Retina (tissue), 1 donor: ENCODE measurements at regions not wholly inside any gene's neighbourhood (a gene's known extent, or its start where the extent isn't known, plus 50 kb on each side); places are given as distances from the start of the nearest gene placed in this dataset.

ENCODE experiments used
- DNase-seq: peaks from one replicate; pipeline ENCODE4 v3.0.0-alpha.2; 2016

DNA sequence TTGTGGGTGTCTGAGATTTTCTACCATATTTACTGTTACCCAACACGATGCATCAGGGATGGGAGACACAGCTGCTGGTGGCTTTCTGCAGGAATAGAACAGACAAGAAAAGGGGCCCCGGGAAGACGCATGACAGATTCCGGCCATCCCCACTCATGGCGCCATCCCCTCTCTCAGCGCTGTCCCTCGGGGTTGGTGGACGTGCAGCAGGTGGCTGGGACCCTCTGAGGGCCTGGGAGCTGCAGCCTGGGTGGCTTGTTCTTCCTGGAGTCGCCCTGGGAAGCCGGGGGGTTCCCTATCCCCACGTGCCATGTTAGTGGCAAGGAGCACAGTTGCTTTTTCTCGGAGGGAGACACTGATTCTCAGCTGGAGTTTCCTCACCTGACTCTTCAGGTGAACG is 1123.3 kb downstream of the BRD1 start:
- no peak for DNase-seq

DNA sequence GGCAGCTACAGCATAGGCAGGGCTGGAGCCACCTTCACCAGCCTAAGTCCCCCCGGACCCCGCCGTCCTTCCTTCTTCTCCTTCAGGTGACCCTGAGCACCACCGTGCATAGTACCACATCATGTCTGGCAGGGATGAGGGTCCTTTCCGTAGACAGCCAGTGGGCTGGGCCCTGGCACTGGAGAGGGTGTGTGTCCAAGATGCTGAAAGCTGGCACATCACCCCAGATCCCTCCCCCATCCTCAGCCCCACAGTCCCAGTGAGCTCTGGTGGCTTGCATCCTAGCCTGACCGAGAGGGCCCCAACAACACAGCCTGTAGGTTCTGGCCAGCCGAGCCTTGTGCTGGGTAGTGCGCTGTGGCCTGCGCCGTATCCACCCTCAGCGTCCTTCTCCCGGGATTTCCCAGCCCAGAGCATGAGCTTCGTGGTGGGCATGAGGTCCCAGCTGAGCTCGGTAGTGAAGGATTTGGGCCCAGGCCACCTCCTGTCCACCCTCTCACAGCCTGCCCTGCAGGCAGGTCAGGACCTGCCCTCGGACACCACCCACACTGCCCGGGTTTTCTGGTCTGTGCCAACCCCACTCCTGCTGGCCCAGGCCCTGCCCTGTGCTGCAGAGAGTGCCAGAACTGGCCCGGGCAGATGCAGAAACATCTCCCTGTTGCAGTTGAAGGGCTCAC is 1124.3 kb downstream of the BRD1 start:
- no peak for DNase-seq

DNA sequence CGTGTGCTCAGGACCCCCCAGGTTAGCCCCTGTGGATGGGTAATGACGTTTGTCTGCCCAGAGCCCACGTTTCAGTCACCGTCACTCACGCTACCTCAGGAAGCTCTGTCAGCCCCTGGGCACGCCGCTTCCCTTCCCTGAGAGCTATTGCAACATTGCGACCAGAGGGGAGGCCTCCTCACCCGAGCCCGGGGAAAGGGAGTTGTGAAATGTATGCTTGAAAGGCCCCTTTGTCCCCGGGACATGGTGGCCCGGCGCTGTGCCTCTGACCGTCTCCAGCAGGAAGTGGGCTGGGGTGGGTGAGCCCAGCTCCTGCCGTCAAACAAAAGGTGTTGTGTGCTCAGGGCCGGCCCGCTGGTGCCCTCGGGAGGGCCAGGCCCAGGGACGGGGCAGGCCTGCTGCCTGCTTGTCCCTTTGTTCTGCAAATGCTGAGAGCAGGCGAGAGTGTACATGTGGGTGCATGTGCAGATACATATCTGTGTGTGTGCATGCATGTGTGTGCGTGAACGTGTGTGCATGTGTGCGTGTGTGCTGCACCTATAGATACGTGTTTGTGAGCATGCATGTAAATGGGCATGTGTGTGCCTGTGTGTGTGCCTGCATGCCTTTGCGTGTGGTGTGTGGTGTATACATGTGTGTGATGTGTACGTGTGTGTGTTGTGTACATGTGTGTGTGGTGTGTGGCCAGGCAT is 1125.0 kb downstream of the BRD1 start:
- DNase-seq, result peak; percentile 74

DNA sequence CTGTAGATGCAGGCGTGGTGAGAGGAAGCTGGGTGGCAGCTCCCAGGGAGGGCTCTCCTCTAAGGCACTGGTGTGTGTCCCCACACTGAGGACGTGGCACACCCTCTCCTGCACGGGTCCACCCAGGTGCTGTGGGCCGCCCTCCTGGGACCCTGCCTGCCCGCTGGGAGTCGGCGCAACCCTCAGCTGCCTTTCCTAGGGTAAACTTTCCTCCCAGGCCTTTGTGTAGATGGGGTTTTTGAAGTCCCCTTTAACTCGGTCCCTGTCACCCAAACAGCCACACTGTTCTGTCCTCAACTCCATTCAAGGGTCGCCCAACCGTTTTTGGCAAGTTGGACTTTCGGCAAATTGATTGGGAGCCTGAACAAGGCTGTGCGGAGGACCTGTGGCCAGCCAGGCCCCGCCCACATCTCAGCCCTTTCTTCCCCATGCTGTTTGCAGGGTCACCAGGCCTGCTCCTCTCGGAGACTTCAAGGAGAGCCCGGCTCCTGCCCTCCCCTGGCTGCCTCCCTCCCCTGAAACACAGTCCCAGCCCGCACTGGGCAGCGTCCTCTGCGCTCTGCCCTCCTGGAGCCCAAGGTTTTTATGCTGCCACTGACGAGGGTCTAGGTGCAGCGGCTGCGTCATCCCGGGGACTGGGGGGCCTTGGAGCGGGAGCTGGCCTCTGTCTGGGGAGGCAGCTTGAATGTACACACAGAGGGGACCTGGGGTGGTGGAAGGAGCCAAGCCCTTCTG is 1126.2 kb downstream of the BRD1 start:
- DNase-seq, result no peak

DNA sequence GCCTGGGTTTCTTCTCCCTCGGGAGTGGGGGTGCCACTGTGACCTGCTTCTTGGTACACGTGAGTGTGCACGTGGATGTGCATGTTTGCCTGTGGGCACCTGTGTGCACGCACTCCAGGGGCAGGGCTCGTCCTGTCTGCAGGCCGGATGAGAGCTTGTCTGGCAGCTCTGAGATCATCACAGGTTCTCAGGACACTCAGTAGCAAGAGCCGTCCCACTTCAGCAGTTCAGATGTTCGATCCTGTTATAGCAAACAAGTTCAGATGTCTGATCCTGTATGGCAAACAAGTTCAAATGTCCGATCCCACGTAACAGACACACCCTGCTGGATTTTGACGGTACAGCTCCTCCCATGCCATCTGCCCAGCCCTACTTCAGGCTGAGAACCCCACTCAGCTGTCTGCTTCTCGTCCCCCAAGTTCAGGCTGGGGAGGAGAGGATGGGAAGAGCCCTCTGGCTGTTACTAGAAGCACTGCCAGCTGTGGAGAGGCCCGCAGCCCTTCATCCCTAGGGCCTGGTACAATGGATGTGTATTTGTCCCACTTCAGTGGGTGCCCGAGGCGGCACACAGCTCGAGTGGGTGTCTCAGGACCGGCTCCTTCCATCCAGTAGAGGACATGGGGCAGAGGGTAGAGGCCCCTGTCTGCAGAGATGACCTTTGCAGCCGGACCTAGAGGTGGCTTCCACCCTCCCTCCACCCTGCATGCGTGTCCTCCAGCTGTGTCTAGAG is 1126.9 kb downstream of the BRD1 start:
- no peak for DNase-seq

DNA sequence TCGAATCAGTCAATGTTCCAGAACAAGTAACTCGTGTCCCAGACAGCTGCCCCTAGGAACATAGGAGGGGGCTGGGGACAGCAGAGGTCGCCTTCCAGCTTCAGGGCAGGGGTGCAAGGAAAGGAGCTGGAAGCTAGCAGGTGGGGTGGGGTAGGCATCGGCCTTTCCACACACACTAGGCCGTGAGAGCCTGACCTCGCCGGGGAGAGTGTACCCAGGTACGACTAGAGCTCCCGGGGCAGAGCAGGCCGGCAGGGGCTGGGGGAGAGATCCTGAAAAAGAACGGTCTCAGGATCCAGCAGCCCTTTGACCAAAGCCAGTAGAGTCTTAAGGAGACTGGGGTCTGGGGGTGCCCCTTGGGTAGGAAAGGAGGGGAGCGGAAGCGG is 1127.5 kb downstream of the BRD1 start:
- DNase-seq, result no peak

DNA sequence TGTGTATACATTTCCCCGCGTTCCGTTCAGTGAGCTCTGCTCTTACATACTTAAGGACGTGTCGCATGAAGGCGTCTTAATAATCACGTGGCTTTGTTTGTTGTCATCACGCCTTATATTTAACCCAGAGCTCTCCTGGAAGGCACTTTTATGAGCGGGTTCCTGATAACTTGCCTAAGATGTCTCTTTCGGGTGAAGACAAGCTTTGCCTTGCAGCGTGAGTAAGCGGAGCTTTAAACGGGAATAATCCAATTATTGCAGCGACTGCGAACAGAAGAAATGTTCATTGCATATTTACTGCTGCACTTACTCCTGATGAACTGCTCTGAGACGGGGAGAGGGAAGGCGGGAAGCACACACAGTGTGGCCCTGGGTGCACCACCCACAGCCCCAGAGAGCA is 1128.2 kb downstream of the BRD1 start:
- DNase-seq, result no peak

DNA sequence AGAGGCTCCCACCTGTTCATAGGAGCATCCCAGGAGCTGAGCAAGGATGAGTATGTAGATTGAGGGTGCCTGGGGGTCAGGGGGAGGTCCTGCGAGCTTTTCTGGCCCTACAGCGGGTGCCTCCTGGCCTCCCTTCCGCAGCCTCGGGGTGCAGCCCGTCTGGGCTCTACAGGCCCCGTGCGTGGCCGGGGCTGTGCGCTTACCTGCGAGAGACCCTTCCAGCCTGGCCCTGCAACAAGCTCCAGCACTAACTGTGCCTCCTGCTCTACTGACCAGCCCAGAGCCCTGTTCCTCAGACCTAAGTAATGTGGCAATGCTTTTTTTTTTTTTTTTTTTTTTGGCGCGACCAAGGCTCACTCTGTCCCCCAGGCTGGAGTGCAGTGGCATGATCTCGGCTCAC is 1129.1 kb downstream of the BRD1 start:
- no peak for DNase-seq

DNA sequence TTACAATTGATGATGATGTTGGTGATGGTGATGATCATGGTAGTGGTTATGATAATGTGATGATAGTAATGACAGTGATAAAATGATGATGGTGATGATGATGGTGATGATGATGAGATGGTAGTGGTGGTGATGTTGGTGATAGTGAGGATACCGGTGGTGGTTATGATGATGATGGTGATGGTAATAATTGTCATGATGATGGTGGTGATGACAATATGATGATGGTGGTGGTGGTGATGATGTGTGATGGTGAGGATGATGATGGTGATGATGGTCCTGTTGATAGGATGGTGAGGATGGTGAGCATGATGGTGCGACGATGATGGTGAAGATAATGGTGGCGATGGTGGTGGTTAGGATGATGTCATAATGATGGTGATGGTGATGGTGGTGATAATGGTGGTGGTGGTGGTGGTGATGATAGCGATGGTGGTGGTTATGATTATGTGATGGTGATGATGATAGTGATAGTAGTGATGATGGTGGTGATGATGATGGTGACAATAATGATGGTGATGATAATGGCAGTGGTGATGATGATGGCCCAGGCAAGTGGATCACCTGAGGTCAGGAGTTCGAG is 1129.9 kb downstream of the BRD1 start:
- DNase-seq, result no peak

DNA sequence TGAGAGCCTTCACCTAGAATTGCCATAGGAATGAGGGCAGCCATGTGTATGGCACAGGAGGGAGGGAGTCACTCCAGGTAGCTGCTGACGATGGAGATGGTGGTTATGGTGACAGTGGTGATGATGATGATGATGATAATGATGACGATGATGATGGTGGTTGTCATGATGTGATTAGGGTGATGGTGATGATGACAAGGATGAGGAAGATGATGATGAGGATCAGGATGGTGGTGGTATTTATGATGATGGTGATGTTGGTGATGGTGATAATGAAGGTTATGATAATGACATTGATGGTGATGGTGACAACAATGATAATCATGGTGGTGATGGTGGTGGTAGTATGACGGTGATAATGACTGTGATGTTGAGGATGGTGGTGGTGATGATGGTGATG is 1130.5 kb downstream of the BRD1 start:
- DNase-seq, result no peak

DNA sequence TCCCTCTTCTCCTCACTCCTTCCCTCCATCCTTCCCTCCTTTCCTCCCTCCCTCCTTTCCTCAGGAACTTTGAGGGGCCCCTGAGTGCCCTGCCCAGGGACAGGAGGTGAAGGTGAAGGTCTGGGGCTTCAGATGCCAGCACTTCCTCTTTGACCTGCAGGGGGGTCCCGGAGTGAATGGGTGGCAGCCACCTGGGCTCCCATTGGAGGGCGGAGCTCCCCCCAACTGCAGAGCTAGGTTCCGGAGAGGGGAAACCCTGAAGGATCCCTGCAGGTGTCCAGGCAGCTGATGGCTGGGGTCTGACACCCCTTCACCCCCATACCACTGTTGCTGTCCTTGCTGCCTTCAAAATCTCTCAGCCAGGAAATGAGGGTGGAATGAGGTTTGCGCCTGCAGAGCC is 1131.3 kb downstream of the BRD1 start:
- no peak for DNase-seq

DNA sequence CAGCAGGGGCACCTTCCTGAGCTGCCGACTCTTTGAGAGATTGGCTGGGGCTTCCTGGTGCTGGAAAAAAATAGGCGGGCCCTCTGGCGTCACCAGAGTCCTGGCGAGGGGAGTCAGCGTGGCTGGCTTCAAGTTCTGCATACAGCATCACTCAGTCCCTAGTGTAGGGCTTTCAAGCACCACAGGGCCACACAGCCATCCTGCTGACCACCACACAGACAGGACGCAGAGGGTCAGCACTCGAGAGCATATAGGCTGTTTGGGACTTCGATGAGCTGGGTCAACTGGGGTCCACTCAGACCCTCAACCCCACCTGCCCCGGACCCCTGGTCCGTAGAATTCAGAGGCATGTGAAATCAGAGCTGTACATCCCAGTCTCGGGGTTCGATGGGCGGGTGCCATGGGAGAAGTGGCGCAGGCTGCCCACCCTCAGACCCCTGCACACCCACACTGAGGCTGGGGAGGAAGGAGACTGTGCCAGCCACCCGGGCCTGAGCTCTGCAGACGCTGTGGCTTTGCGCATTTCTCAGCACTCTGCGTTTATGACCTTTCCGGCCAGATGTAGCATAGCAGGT is 1131.9 kb downstream of the BRD1 start:
- DNase-seq, result no peak

DNA sequence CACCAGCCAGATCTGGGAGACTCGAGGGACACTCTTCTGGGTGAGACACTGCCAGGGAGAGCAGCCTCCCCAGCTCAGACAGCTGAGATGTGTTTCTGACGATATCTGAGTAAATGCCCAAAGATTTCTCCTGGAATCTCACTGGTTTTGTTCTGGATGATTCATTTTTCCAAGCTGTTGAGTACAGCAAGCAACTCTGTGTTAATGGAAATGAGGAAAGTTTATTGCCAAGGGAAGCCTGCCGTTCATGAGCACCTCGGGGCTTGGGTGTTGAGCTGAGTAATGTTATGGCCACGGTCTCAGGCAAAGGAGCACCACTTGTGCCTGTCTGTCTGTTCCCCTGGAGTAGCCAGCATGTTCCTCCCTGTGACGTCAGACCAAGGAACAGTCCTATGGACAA is 1132.4 kb downstream of the BRD1 start:
- no peak for DNase-seq

DNA sequence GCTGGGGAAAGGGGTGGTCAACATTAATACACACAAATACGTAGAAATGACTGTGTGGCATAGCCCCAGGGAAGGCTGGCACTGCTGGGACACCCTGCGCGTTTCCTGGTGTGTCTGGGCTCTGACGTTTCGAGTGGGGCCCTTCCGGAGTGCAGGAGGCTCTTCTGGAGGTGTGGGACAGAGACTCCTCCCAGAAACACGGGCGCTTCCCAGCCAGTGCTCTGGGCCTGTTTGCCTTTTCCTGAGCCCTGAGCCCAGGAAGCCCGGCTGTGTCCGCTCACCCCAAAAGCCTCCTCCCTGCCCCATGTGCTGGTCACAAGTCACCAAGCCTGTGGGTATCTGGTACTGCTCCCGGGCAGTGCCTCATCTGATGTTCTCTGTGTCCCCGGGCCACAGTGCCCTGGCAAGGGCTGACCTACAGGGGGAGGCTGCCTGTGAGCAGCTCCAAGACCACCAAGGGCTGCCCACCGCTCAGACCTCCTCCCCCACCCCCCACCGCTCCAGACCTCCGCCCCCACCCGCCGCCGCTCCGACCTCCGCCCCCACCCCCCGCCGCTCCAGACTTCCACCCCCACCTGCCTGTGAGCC is 1133.3 kb downstream of the BRD1 start:
- DNase-seq, result no peak

DNA sequence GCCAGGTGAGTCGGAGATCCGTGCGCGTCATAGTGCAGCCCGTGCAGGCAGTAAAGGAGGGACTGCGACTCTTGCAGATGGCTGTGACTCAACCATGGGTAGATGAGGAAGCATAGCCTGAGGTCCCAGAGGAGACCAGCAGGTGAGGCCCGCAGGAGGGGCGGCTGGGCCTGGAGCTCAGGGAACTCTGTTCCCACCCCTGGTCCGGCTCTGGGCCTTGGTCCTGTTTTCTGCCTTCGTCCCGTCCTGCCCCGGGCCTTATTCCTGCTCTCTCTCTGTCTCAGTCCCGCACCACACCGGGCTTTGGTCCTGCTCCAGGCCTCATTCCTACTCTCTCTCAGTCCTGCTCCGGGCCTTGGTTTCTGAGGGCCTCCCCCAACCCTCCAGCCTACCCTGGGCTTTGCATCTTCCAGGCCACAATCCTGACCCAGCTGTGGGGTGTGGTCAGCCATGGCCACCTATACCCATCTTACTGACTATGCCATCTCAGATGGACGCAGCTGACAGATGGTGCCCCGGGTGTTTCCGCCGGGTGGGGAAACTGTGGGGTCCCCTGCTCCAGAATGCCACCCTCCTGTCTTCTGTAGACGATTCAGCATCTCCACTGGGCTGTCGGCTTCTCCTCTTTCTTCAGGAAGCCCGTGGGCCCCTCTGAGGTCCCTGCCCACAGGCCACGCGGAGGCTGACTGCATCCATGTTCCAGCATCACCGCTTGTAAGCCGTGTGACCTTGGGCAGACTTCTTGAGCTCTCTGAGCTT is 1134.1 kb downstream of the BRD1 start:
- DNase-seq, result no peak

DNA sequence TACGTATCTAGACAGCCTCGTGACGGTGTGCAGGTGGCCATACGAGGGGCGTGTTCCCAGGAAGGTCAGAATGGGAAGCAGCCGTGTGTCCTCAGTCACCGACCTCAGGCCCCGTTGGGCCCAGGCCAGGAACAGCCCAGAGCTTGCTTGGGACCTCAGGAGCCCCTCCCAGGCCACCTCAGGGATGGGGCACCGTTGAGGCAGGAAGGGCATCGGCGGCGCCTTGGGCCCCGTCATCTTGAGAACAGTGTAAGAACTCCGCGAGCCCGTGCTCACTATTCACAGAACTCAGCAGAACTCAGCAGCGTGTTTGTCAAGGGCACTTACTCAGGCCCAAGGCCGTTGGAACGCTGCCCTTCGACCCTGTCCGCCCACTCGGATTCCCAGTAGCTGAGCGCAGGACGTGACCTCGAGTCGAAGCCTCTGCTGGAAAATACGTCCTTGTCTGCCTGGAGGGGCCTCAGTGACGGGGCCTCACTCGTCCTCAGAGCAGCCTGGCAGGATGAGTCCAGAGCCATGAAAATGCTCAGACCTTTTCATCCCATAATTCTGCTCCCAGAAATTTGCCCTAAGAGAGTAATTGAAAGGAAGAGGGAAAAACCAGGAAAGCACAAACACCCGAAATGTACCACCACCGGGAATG is 1134.8 kb downstream of the BRD1 start:
- DNase-seq, result no peak

DNA sequence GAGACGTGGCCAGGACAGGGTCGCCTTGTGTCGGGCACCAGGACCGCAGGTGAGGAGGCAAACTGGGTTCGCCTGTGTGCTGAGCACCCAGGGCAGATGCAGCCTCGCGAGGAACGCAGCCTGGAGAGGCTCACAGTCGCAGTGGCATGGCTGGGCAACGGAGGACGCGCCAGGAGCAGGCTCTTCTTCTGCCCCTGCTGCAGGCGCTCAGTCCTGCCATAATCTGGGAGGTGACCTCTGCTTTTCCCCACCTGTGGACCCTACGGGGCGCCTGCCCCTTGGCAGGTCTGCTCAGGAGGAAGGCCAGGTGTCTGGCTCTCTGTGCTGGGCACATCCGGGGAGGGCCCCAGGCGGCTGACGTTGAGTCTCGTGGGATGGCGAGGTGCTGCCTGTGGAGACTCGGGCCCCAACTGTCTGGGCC is 1136.2 kb downstream of the BRD1 start:
- no peak for DNase-seq

DNA sequence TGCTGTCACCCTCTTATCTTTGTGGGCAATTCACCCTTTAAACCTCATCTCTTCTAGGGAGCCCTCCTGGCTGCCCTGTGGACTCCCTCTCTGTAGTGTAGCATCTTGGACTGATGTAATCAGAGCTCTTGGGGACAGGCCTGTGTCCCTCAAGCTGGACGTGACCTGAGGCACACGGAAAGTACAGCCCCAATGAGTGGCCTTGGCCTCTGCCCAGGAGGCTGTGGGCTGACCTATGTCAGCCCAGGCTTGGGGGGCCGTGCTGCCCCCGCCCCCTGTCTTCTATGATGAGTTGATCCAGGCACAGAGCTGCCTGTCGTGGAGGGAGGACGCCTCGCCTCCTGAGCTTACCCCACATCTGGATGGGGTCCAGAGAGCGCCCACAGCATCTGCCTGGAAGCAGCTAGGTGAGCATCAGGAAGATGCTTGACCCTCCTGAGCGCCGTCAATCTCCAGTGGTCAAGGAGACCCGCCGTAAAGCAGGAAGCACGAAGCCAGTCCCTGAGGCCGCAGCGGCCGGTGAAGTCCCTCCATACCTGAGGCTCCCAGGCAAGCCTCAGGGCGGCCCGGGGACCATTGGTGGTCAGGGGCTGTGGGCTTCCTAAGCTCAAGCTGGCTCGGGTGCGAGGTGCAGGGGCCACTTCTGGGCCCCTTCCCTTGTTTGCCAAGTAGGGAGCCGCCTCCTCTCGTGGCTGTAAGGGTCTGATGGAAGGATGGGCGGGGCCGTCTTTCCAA is 1136.9 kb downstream of the BRD1 start:
- no peak for DNase-seq

DNA sequence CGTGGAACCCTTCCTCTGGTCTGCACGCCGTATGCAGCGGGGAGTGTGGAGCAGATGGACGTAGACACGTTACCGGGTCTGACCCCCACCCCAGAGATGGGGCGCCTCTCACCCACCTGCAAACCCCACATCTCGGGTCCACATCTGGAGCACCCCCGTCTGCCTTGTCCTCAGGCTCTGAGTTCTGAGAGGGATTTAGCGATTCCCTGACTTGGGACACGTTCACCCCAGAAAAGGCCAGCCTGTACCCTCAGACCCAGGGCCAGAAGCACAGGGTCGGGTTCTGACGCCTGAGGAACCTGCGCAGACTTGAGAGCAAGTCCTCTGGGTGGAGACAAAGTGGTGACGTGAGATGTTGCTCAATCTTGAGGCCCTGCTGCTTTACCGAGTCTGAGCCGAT is 1138.5 kb downstream of the BRD1 start:
- DNase-seq, result no peak

DNA sequence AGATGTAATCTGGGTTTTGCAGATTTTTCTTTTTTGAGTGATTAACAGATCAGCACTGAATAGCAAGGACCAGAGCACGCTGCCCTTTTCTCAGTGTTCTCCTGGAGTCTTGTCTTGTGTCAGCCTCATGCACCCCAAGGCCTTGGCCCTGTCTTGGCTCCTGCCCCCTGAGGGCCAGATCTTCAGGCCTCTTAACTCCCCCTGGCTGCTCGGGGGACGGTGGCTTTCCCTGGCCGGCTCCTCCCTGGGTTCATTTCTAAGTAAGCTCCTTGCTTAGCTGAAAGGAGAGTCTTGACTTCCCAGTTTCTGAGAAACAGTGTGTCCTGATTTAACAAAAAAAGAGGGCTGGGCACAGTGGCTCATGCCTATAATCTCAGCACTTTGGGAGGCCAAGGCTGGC is 1139.3 kb downstream of the BRD1 start:
- DNase-seq, result no peak
